ENCODE measurements at regions not wholly inside any gene's neighbourhood (a gene's known extent, or its start where the extent isn't known, plus 50 kb on each side); places are given as distances from the start of the nearest gene placed in this dataset.
"Not testable (repeated sequence)": the region's sequence is repeated elsewhere in the genome, so short reads cannot be mapped to it uniquely, and the experiment has no call there.

DNA sequence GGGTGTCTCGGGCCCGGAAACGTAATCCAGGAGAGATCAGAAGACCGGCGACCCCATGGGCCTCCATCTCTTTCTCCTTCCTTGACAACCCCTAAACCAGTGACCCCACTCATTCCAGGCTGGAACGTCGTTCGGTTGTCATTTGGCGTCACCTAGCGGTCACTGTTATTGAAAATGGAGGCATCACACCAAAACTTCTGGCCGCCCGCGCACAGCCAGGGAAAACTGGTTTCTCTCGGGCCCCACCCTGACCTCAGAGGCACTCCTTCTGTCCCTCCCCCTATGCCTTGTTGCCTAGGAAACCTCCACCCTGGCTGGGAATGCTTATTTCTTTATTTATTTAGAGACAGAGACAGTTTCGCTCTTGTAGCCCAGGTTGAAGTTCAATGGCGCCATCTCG, 2327.3 kb upstream of the TPTE start:
- not testable (repeated sequence) for H3K4me3 Mint-ChIP-seq, H3K27me3 Mint-ChIP-seq, H3K36me3 Mint-ChIP-seq, H3K4me1 Mint-ChIP-seq, H3K27ac Mint-ChIP-seq, H3K9me3 Mint-ChIP-seq
- ATAC-seq = peak; percentile 85

- not testable (repeated sequence) for H3K4me3 Mint-ChIP-seq, H3K9me3 Mint-ChIP-seq, H3K27ac Mint-ChIP-seq, H3K27me3 Mint-ChIP-seq, H3K36me3 Mint-ChIP-seq, H3K4me1 Mint-ChIP-seq
- peak; percentile 71 for ATAC-seq
These were observed 2323.9 kb upstream of the TPTE start for GRCh38 chr21:8197377-8198027.

- H3K4me3 Mint-ChIP-seq, H3K36me3 Mint-ChIP-seq, H3K27ac Mint-ChIP-seq, H3K9me3 Mint-ChIP-seq, H3K4me1 Mint-ChIP-seq, H3K27me3 Mint-ChIP-seq: not testable (repeated sequence)
- ATAC-seq = peak; percentile 100
These were observed 2316.1 kb upstream of the TPTE start for GRCh38 chr21:8205094-8205891.

DNA sequence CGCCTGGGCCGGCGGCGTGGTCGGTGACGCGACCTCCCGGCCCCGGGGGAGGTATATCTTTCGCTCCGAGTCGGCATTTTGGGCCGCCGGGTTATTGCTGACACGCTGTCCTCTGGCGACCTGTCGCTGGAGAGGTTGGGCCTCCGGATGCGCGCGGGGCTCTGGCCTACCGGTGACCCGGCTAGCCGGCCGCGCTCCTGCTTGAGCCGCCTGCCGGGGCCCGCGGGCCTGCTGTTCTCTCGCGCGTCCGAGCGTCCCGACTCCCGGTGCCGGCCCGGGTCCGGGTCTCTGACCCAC, 2315.5 kb upstream of the TPTE start:
- not testable (repeated sequence) for H3K4me1 Mint-ChIP-seq, H3K36me3 Mint-ChIP-seq, H3K9me3 Mint-ChIP-seq, H3K27me3 Mint-ChIP-seq, ATAC-seq, H3K27ac Mint-ChIP-seq, H3K4me3 Mint-ChIP-seq

DNA sequence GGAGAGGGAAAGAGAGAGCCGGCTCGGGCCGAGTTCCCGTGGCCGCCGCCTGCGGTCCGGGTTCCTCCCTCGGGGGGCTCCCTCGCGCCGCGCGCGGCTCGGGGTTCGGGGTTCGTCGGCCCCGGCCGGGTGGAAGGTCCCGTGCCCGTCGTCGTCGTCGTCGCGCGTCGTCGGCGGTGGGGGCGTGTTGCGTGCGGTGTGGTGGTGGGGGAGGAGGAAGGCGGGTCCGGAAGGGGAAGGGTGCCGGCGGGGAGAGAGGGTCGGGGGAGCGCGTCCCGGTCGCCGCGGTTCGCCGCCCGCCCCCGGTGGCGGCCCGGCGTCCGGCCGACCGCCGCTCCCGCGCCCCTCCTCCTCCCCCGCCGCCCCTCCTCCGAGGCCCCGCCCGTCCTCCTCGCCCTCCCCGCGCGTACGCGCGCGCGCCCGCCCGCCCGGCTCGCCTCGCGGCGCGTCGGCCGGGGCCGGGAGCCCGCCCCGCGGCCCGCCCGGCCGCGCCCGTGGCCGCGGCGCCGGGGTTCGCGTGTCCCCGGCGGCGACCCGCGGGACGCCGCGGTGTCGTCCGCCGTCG, 2308.3 kb upstream of the TPTE start:
- not testable (repeated sequence) for H3K36me3 Mint-ChIP-seq, H3K9me3 Mint-ChIP-seq, H3K27ac Mint-ChIP-seq, H3K27me3 Mint-ChIP-seq, H3K4me3 Mint-ChIP-seq, H3K4me1 Mint-ChIP-seq
- ATAC-seq = peak; percentile 96

GRCh38 chr21:8214539-8214938, 2306.8 kb upstream of the TPTE start:
- H3K4me3 Mint-ChIP-seq, H3K4me1 Mint-ChIP-seq, H3K27me3 Mint-ChIP-seq, H3K9me3 Mint-ChIP-seq, ATAC-seq, H3K27ac Mint-ChIP-seq, H3K36me3 Mint-ChIP-seq: not testable (repeated sequence)

DNA sequence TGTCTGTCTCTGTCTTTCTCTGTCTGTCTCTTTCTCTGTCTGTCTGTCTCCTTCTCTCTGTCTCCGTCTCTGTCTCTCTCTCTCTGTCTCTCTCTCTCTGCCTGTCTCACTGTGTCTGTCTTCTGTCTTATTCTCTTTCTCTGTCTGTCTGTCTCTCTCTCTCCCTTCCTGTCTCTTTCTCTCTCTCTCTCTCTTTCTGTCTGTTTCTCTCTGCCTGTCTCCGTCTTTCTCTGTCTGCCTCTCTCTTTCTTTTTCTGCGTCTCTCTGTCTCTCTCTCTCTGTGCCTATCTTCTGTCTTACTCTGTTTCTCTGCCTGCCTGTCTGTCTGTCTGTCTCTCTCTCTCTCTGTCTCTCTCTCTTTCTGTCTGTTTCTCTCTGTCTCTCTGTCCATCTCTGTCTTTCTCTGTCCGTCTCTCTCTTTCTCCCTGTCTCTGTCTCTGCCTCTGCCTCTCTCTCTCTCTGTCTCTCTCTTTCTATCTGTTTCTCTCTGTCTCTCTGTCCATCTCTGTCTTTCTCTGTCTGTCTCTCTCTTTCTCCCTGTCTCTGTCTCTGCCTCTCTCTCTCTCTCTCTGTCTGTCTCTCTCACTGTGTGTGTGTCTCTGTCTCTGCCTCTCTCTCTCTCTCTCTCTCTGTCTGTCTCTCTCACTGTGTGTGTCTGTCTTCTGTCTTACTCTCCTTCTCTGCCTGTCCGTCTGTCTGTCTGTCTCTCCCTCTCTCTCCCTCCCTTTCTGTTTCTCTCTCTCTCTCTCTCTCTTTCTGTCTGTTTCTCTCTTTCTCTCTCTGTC, 2291.8 kb upstream of the TPTE start:
- H3K9me3 Mint-ChIP-seq, H3K27ac Mint-ChIP-seq, H3K27me3 Mint-ChIP-seq, H3K4me1 Mint-ChIP-seq, H3K4me3 Mint-ChIP-seq, H3K36me3 Mint-ChIP-seq: not testable (repeated sequence)
- peak; percentile 58 for ATAC-seq

GRCh38 chr21:8231252-8231651, 2290.1 kb upstream of the TPTE start:
- not testable (repeated sequence) for H3K9me3 Mint-ChIP-seq, H3K27ac Mint-ChIP-seq, H3K27me3 Mint-ChIP-seq, ATAC-seq, H3K4me3 Mint-ChIP-seq, H3K36me3 Mint-ChIP-seq, H3K4me1 Mint-ChIP-seq

DNA sequence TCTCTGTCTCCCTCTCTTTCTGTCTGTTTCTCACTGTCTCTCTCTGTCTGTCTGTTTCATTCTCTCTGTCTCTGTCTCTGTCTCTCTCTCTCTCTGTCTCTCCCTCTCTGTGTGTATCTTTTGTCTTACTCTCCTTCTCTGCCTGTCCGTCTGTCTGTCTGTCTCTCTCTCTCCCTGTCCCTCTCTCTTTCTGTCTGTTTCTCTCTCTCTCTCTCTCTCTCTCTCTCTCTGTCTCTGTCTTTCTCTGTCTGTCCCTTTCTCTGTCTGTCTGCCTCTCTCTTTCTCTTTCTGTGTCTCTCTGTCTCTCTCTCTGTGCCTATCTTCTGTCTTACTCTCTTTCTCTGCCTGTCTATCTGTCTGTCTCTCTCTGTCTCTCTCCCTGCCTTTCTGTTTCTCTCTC, 2288.4 kb upstream of the TPTE start:
- not testable (repeated sequence) for ATAC-seq, H3K27ac Mint-ChIP-seq, H3K27me3 Mint-ChIP-seq, H3K36me3 Mint-ChIP-seq, H3K4me1 Mint-ChIP-seq, H3K4me3 Mint-ChIP-seq, H3K9me3 Mint-ChIP-seq

GRCh38 chr21:8234059-8234458, 2287.3 kb upstream of the TPTE start:
- not testable (repeated sequence) for H3K4me3 Mint-ChIP-seq, H3K27me3 Mint-ChIP-seq, H3K4me1 Mint-ChIP-seq, ATAC-seq, H3K9me3 Mint-ChIP-seq, H3K36me3 Mint-ChIP-seq, H3K27ac Mint-ChIP-seq

DNA sequence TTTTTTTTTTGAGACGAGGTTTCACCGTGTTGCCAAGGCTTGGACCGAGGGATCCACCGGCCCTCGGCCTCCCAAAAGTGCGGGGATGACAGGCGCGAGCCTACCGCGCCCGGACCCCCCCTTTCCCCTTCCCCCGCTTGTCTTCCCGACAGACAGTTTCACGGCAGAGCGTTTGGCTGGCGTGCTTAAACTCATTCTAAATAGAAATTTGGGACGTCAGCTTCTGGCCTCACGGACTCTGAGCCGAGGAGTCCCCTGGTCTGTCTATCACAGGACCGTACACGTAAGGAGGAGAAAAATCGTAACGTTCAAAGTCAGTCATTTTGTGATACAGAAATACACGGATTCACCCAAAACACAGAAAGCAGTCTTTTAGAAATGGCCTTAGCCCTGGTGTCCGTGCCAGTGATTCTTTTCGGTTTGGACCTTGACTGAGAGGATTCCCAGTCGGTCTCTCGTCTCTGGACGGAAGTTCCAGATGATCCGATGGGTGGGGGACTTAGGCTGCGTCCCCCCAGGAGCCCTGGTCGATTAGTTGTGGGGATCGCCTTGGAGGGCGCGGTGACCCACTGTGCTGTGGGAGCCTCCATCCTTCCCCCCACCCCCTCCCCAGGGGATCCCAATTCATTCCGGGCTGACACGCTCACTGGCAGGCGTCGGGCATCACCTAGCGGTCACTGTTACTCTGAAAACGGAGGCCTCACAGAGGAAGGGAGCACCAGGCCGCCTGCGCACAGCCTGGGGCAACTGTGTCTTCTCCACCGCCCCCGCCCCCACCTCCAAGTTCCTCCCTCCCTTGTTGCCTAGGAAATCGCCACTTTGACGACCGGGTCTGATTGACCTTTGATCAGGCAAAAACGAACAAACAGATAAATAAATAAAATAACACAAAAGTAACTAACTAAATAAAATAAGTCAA, 2276.4 kb upstream of the TPTE start:
- H3K27me3 Mint-ChIP-seq, H3K4me3 Mint-ChIP-seq, H3K4me1 Mint-ChIP-seq: not testable (repeated sequence)

DNA sequence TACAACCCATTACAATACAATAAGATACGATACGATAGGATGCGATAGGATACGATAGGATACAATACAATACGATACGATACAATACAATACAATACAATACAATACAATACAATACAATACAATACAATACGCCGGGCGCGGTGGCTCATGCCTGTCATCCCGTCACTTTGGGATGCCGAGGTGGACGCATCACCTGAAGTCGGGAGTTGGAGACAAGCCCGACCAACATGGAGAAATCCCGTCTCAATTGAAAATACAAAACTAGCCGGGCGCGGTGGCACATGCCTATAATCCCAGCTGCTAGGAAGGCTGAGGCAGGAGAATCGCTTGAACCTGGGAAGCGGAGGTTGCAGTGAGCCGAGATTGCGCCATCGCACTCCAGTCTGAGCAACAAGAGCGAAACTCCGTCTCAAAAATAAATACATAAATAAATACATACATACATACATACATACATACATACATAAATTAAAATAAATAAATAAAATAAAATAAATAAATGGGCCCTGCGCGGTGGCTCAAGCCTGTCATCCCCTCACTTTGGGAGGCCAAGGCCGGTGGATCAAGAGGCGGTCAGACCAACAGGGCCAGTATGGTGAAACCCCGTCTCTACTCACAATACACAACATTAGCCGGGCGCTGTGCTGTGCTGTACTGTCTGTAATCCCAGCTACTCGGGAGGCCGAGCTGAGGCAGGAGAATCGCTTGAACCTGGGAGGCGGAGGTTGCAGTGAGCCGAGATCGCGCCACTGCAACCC, 2275.6 kb upstream of the TPTE start:
- H3K27me3 Mint-ChIP-seq, H3K4me3 Mint-ChIP-seq, H3K36me3 Mint-ChIP-seq, H3K4me1 Mint-ChIP-seq, H3K27ac Mint-ChIP-seq, H3K9me3 Mint-ChIP-seq: not testable (repeated sequence)
- ATAC-seq = peak; percentile 88

More for the DNA sequence above, 2276.4 kb upstream of the TPTE start:
- peak; percentile 79 for ATAC-seq
- not testable (repeated sequence) for H3K36me3 Mint-ChIP-seq, H3K27ac Mint-ChIP-seq, H3K9me3 Mint-ChIP-seq

- not testable (repeated sequence) for H3K27ac Mint-ChIP-seq, ATAC-seq, H3K36me3 Mint-ChIP-seq, H3K4me3 Mint-ChIP-seq, H3K27me3 Mint-ChIP-seq, H3K4me1 Mint-ChIP-seq, H3K9me3 Mint-ChIP-seq
These were observed 2269.7 kb upstream of the TPTE start for GRCh38 chr21:8251701-8252100.

- H3K9me3 Mint-ChIP-seq, H3K36me3 Mint-ChIP-seq, ATAC-seq, H3K27me3 Mint-ChIP-seq, H3K4me1 Mint-ChIP-seq, H3K4me3 Mint-ChIP-seq, H3K27ac Mint-ChIP-seq: not testable (repeated sequence)
These were observed 2266.3 kb upstream of the TPTE start for GRCh38 chr21:8255094-8255493.

Data from stimulated activated memory B cell treated with anti-CD40 and anti-IgM and Interleukin-4, amounts not matched to agents 10 μg/mL and 1 μg/mL and 100 μg/mL, for 72 hours (primary cell).